Ishikawa (cell line): ENCODE measurements at regions not wholly inside any gene's neighbourhood (a gene's known extent, or its start where the extent isn't known, plus 50 kb on each side); places are given as distances from the start of the nearest gene placed in this dataset.

Experiments
- CEBPB ChIP-seq: IDR thresholded peaks from 2 replicates; pipeline ENCODE4 v1.6.1; 2012
- CREB1 ChIP-seq: IDR thresholded peaks from 2 replicates; pipeline ENCODE4 v1.6.1; 2012; ENCODE audit warnings: low read depth
- EGR1 ChIP-seq: IDR thresholded peaks from 2 replicates; pipeline ENCODE4 v1.6.1; 2012
- EP300 ChIP-seq: IDR thresholded peaks from 2 replicates; pipeline ENCODE4 v1.6.1; 2012; ENCODE audit warnings: borderline replicate concordance
- FOXM1 ChIP-seq: IDR thresholded peaks from 2 replicates; pipeline ENCODE4 v1.6.1; 2012; ENCODE audit warnings: low read depth, borderline replicate concordance
- MAX ChIP-seq: IDR thresholded peaks from 2 replicates; pipeline ENCODE4 v1.6.1; 2012
- NFIC ChIP-seq: IDR thresholded peaks from 2 replicates; pipeline ENCODE4 v1.6.1; 2012
- RAD21 ChIP-seq: IDR thresholded peaks from 2 replicates; pipeline ENCODE4 v1.6.1; 2012; ENCODE audit warnings: low read depth
- TAF1 ChIP-seq: IDR thresholded peaks from 2 replicates; pipeline ENCODE4 v1.6.1; 2012; ENCODE audit warnings: low read depth, mild to moderate bottlenecking
- TCF12 ChIP-seq: IDR thresholded peaks from 2 replicates; pipeline ENCODE4 v1.6.1; 2012; ENCODE audit warnings: low read depth
- TEAD4 ChIP-seq: IDR thresholded peaks from 2 replicates; pipeline ENCODE4 v1.6.1; 2012
- YY1 ChIP-seq: IDR thresholded peaks from 2 replicates; pipeline ENCODE4 v1.6.1; 2012; ENCODE audit warnings: low read depth
- ZBTB7A ChIP-seq: IDR thresholded peaks from 2 replicates; pipeline ENCODE4 v1.6.1; 2012; ENCODE audit warnings: low read depth
- TF ChIP-seq, protein P1 (sequence below): IDR thresholded peaks from 2 replicates; pipeline ENCODE4 v1.6.1; 2012
- TF ChIP-seq, protein P2 (sequence below): IDR thresholded peaks from 2 replicates; pipeline ENCODE4 v1.6.1; 2012; ENCODE audit warnings: low read depth, mild to moderate bottlenecking

- no peak for TF ChIP-seq EGR1
- no peak for TF ChIP-seq ZBTB7A
These were observed 796.3 kb downstream of the LRRIQ3 start for GRCh38 chr1:73401666-73402065.

GRCh38 chr1:73382966-73383365, 815.0 kb downstream of the LRRIQ3 start:
- TF ChIP-seq, protein P1, sequence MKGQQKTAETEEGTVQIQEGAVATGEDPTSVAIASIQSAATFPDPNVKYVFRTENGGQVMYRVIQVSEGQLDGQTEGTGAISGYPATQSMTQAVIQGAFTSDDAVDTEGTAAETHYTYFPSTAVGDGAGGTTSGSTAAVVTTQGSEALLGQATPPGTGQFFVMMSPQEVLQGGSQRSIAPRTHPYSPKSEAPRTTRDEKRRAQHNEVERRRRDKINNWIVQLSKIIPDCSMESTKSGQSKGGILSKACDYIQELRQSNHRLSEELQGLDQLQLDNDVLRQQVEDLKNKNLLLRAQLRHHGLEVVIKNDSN, result no peak
- TF ChIP-seq CREB1 (no peak), ZBTB7A (no peak), TAF1 (no peak), CEBPB (no peak), EGR1 (no peak), YY1 (no peak), TCF12 (no peak), FOXM1 (no peak), NFIC (no peak), MAX (no peak), RAD21 (no peak)
- TF ChIP-seq, protein P2, sequence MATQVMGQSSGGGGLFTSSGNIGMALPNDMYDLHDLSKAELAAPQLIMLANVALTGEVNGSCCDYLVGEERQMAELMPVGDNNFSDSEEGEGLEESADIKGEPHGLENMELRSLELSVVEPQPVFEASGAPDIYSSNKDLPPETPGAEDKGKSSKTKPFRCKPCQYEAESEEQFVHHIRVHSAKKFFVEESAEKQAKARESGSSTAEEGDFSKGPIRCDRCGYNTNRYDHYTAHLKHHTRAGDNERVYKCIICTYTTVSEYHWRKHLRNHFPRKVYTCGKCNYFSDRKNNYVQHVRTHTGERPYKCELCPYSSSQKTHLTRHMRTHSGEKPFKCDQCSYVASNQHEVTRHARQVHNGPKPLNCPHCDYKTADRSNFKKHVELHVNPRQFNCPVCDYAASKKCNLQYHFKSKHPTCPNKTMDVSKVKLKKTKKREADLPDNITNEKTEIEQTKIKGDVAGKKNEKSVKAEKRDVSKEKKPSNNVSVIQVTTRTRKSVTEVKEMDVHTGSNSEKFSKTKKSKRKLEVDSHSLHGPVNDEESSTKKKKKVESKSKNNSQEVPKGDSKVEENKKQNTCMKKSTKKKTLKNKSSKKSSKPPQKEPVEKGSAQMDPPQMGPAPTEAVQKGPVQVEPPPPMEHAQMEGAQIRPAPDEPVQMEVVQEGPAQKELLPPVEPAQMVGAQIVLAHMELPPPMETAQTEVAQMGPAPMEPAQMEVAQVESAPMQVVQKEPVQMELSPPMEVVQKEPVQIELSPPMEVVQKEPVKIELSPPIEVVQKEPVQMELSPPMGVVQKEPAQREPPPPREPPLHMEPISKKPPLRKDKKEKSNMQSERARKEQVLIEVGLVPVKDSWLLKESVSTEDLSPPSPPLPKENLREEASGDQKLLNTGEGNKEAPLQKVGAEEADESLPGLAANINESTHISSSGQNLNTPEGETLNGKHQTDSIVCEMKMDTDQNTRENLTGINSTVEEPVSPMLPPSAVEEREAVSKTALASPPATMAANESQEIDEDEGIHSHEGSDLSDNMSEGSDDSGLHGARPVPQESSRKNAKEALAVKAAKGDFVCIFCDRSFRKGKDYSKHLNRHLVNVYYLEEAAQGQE, result no peak

DNA sequence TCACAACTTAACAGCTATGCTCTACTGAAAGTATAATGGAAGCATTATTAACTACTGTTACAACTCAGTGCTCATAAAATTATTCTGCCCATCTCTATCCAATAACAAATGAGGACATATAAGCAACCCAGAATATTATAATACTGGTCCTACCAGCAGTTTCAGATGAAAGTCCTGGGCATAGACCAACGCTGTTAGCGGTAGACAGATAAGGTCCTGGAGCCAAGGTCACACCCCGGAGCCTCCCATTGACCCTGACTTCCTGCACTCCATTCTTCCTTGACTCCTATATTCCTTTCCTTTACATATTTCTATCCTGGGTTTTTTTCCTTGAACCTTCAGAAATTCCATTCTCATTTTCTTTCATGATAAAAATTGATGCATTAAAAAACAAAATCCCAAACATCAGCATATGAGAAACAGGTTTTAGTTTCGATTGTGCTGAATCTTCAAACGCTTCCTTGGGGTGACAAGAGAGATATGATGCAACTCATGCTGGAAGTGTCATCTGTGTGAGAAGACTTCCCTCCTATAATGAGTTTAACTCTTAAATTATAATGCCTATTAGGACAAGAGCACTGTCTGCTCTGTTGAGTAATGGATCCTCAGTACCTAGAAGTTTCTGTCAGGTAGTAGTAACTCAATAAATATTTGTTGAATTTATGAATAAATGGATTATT, 831.1 kb downstream of the LRRIQ3 start:
- TF ChIP-seq CEBPB (no peak), EGR1 (no peak), EP300 (no peak)
- TF ChIP-seq, protein P2, result no peak

- no peak for TF ChIP-seq TCF12
- TF ChIP-seq, protein P1, result no peak
- no peak for TF ChIP-seq MAX
- no peak for TF ChIP-seq TEAD4
- no peak for TF ChIP-seq TAF1
- TF ChIP-seq, protein P2, result no peak
- TF ChIP-seq CEBPB, result no peak
- no peak for TF ChIP-seq ZBTB7A
- TF ChIP-seq RAD21, result no peak
- TF ChIP-seq NFIC, result no peak
- no peak for TF ChIP-seq FOXM1
- no peak for TF ChIP-seq EP300
- TF ChIP-seq YY1, result no peak
- no peak for TF ChIP-seq EGR1
- no peak for TF ChIP-seq CREB1
These were observed 839.0 kb downstream of the LRRIQ3 start for GRCh38 chr1:73359001-73359400.

- TF ChIP-seq ZBTB7A (no peak), TAF1 (no peak), TCF12 (no peak), EGR1 (no peak), NFIC (no peak), FOXM1 (no peak), CREB1 (no peak), TEAD4 (no peak), MAX (no peak), EP300 (no peak), CEBPB (no peak), YY1 (no peak)
- TF ChIP-seq, protein P1, result no peak
- TF ChIP-seq, protein P2, result no peak
These were observed 841.5 kb downstream of the LRRIQ3 start for GRCh38 chr1:73356485-73356884.
